H1 (cell line): ENCODE measurements at regions not wholly inside any gene's neighbourhood (a gene's known extent, or its start where the extent isn't known, plus 50 kb on each side); places are given as distances from the start of the nearest gene placed in this dataset.

Experiments
- CTBP2 ChIP-seq: IDR thresholded peaks from 2 replicates; pipeline ENCODE4 v1.7.0; 2011; ENCODE audit warnings: borderline replicate concordance, mild to moderate bottlenecking, moderate library complexity, mixed read lengths, low read length; ENCODE audit not compliant: insufficient read depth, insufficient read length
- SP1 ChIP-seq: IDR thresholded peaks from 2 replicates; pipeline ENCODE4 v1.6.1; 2011; ENCODE audit warnings: low read depth, low read length
- SP2 ChIP-seq: IDR thresholded peaks from 2 replicates; pipeline ENCODE4 v1.6.1; 2012; ENCODE audit warnings: mild to moderate bottlenecking, low read length, inconsistent platforms
- YY1 ChIP-seq: IDR thresholded peaks from 2 replicates; pipeline ENCODE4 v1.6.1; 2011; ENCODE audit warnings: low read depth, mild to moderate bottlenecking, low read length

DNA sequence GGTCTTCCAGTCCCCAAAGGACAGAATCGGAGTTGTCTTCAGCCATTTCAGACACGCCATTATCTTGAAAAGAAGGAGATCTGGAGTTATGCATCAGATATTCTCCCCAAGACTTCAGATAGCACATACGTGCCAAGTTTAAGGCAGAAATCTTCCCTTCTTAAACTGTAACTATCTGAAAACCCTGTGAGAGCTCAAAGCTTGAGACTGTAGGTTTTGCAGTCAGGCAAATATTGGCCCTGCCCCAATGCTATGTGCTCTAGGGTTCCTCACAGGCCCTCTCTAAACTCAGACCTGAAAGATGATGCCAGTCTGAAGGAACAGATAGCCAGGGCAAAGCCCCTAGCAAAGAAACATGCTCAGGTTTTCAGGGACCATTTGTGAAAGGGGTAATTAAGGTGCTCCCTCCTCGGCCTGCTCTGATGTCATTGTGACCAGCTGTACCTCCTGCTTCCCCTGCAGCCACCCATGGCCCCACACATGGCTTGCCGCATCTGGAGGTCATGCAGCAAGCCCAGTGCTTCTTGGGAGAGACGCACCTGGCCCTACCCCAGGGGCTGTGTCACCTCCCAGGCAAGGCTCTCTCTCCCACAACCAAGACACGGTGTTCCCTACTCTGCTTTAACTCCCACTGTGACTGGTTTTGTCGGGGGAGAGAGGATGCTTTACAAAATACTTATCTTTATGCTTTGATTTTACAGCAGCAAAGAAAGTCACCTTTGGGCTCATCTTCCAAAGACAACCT is 53.4 kb upstream of the POMGNT2 start (continued):
- no peak for TF ChIP-seq SP1
- no peak for TF ChIP-seq YY1
- no peak for TF ChIP-seq CTBP2
- TF ChIP-seq SP2 = no peak
